ENCODE measurements at regions not wholly inside any gene's neighbourhood (a gene's known extent, or its start where the extent isn't known, plus 50 kb on each side); places are given as distances from the start of the nearest gene placed in this dataset.

DNA sequence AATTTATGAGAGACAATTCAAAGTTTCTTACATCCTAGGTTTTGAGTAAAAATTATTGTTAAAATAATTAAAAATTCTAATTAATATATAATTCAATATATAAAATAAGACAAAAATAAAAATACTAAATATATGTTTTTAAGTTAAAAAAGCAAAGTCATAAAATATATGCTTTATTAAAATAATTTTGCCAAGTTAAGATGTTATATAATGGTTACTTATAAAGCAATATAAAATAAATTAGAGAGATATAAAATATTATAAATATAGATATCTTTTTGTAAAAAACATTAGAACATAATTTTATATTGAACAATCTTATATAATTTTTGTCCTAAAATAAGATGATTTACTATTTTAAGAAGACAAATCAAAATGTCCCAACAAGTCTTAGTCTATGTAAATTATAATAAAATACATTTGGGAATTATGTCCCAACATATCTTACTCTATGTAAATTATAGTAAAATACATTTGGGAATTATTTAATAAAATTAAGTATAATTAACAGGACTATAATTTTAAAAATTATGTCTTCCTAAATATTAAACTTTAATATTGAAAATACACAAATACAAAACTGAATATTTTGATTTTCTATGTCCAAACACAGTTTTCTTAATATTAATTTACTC is 67.7 kb upstream of the TOP3B start:
- TF ChIP-seq POLR2AphosphoS5 (IDR thresholded peaks at IDR 0.05) (no peak), POLR2A (IDR thresholded peaks at IDR 0.05) (no peak), EP300 (IDR thresholded peaks at IDR 0.05) (no peak)
- TF ChIP-seq, protein P1, sequence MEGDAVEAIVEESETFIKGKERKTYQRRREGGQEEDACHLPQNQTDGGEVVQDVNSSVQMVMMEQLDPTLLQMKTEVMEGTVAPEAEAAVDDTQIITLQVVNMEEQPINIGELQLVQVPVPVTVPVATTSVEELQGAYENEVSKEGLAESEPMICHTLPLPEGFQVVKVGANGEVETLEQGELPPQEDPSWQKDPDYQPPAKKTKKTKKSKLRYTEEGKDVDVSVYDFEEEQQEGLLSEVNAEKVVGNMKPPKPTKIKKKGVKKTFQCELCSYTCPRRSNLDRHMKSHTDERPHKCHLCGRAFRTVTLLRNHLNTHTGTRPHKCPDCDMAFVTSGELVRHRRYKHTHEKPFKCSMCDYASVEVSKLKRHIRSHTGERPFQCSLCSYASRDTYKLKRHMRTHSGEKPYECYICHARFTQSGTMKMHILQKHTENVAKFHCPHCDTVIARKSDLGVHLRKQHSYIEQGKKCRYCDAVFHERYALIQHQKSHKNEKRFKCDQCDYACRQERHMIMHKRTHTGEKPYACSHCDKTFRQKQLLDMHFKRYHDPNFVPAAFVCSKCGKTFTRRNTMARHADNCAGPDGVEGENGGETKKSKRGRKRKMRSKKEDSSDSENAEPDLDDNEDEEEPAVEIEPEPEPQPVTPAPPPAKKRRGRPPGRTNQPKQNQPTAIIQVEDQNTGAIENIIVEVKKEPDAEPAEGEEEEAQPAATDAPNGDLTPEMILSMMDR (IDR thresholded peaks at IDR 0.05) = no peak
- Histone ChIP-seq H3K9me3 (no peaks in the 10 kb centered on the region), H3K4me3 (no peak overlapping the region), H3K36me3 (no peaks in the 10 kb centered on the region), H3K4me1 (no peaks in the 10 kb centered on the region), H3K27ac (no peak overlapping the region), H3K27me3 (no peaks in the 10 kb centered on the region)
- intact Hi-C loops (cut with DNase I) = no loop called here
- DNase-seq = no peak

DNA sequence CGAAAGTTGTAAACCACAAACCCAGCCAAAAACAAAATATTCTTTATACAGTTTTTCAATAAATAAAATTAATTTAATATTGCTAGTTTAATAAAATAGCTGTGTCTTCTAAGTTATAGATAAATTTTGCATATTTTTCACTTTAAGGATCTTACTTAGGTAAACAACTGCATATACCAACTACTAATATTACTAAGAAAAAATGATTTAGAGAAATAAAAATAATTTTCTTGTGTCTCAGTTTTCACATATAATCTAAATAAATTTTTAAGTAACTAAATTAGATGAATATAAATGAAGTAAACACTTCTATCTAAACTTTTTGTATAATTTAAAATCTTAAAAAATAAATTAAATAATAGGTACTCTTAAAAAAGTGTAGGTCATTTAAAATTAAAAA is 67.1 kb upstream of the TOP3B start:
- TF ChIP-seq POLR2AphosphoS5 (IDR thresholded peaks at IDR 0.05) (no peak), EP300 (IDR thresholded peaks at IDR 0.05) (no peak), POLR2A (IDR thresholded peaks at IDR 0.05) (no peak)
- TF ChIP-seq, protein P1 (IDR thresholded peaks at IDR 0.05) = no peak
- DNase-seq = no peak
- Histone ChIP-seq H3K27ac (no peak overlapping the region), H3K36me3 (no peaks in the 10 kb centered on the region), H3K9me3 (no peaks in the 10 kb centered on the region), H3K4me1 (no peaks in the 10 kb centered on the region), H3K4me3 (no peak overlapping the region), H3K27me3 (no peaks in the 10 kb centered on the region)
- WGBS, 2 donors = 31 to 59% methylated on average over 1 of the region's 1 CpG
- intact Hi-C loops (cut with DNase I) = no loop called here

DNA sequence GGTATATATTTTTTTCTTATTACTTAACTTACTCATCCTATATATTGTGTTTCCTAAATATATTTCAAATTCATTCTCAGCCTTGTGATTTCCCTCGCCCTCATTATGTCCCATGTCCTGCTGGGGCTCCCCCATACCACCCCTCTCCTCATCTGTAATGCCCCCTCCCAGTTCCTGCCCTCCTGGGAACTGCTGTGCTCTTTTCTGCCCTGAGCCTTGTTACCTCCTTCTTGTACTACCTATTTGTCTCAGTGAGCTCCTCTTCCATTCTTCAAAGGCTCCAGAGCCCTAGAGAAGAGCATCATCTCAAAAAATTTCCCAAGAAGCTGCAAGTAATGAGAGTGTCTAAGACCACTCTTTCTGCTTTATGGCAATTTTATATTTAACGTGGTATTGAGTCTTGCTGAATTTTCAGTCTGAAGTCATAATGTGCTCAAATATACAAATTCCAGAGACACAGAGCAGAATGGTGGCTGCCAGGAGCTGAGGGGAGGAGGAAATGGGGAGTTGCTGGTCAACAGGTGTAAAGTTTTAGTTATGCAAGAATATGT is 66.5 kb upstream of the TOP3B start:
- Histone ChIP-seq H3K9me3 (no peaks in the 10 kb centered on the region), H3K27ac (no peak overlapping the region), H3K4me3 (no peak overlapping the region), H3K36me3 (no peaks in the 10 kb centered on the region), H3K27me3 (no peaks in the 10 kb centered on the region), H3K4me1 (no peaks in the 10 kb centered on the region)
- 17 to 36% methylated on average over 2 of the region's 2 CpGs for WGBS, 2 donors
- intact Hi-C loops (cut with DNase I) = no loop called here
- no peak for TF ChIP-seq POLR2AphosphoS5 (IDR thresholded peaks at IDR 0.05)
- no peak for TF ChIP-seq POLR2A (IDR thresholded peaks at IDR 0.05)
- no peak for TF ChIP-seq EP300 (IDR thresholded peaks at IDR 0.05)
- TF ChIP-seq, protein P1 (IDR thresholded peaks at IDR 0.05) = no peak
- no peak for DNase-seq

DNA sequence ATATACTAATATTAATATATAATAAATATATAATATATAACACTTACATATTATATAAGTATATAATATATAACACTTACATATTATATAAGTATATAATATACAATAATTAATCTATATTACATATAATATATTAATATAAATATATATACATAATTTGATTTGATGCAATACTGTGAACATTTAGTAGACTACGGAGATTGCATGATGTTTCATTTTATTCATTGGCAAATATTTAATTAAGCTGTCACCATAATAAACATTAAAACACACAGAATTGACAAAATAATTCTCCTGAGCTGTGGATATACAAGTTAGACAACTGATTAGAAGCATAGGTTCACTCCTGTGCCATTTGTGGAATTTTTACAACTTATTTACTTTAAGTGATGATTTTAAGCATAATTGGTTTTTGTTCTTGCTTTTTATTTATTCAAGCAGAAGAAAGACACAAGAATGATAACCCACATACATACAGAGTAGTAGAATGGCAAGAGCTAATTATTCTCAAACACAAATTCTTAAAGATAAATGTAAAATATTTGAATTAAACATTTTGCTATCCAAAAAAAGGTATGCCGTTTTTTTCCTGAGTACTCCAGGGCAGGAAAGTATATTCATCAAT is 65.8 kb upstream of the TOP3B start:
- 10 to 53% methylated on average over 2 of the region's 2 CpGs for WGBS, 2 donors
- TF ChIP-seq EP300 (IDR thresholded peaks at IDR 0.05) = no peak
- TF ChIP-seq, protein P1 (IDR thresholded peaks at IDR 0.05) = no peak
- TF ChIP-seq POLR2AphosphoS5 (IDR thresholded peaks at IDR 0.05) = no peak
- no peak for TF ChIP-seq POLR2A (IDR thresholded peaks at IDR 0.05)
- no peaks in the 10 kb centered on the region for H3K27me3 ChIP-seq
- no peak overlapping the region for H3K27ac ChIP-seq
- H3K4me1 ChIP-seq = no peaks in the 10 kb centered on the region
- H3K9me3 ChIP-seq = no peaks in the 10 kb centered on the region
- H3K36me3 ChIP-seq = no peaks in the 10 kb centered on the region
- intact Hi-C loops (cut with DNase I) = no loop called here
- no peak overlapping the region for H3K4me3 ChIP-seq
- DNase-seq = no peak

All from sigmoid colon (tissue), 6 donors.